H9 (cell line): ENCODE measurements at regions not wholly inside any gene's neighbourhood (a gene's known extent, or its start where the extent isn't known, plus 50 kb on each side); places are given as distances from the start of the nearest gene placed in this dataset.

Source experiments
- DNase-seq: peaks from one replicate; pipeline ENCODE4 v3.0.0-alpha.2; 2017
- H2AFZ ChIP-seq: one replicate; pipeline ENCODE4 v1.6.1; 2013; ENCODE audit warnings: mild to moderate bottlenecking, low read length, control low read depth, moderate library complexity
- H2AK5ac ChIP-seq: 2 replicates; pipeline ENCODE4 v1.6.1; 2013; ENCODE audit warnings: low read length, control low read depth, mixed read lengths; ENCODE audit not compliant: insufficient read length
- H2BK120ac ChIP-seq: one replicate; pipeline ENCODE4 v1.6.1; 2013; ENCODE audit warnings: low read depth, mild to moderate bottlenecking, low read length, control low read depth, inconsistent platforms; ENCODE audit not compliant: poor library complexity, severe bottlenecking
- H2BK12ac ChIP-seq: 2 replicates; pipeline ENCODE4 v1.6.1; 2013; ENCODE audit warnings: low read length, control low read depth, mixed read lengths, low read depth; ENCODE audit not compliant: insufficient read length
- H2BK15ac ChIP-seq: 2 replicates; pipeline ENCODE4 v1.6.1; 2013; ENCODE audit warnings: low read depth, low read length, control low read depth
- H2BK20ac ChIP-seq: one replicate; pipeline ENCODE4 v1.6.1; 2013; ENCODE audit warnings: low read depth, mild to moderate bottlenecking, low read length, control low read depth, inconsistent platforms; ENCODE audit not compliant: poor library complexity, severe bottlenecking
- H2BK5ac ChIP-seq: 2 replicates; pipeline ENCODE4 v1.6.1; 2013; ENCODE audit warnings: low read length, control low read depth, mixed read lengths; ENCODE audit not compliant: insufficient read length
- H3K14ac ChIP-seq: 2 replicates; pipeline ENCODE4 v1.6.1; 2013; ENCODE audit warnings: low read length, control low read depth; ENCODE audit not compliant: insufficient read depth
- H3K18ac ChIP-seq: 2 replicates; pipeline ENCODE4 v1.6.1; 2013; ENCODE audit warnings: low read depth, mild to moderate bottlenecking, mixed read lengths, low read length, control low read depth; ENCODE audit not compliant: insufficient read length
- H3K23ac ChIP-seq: 2 replicates; pipeline ENCODE4 v1.6.1; 2013; ENCODE audit warnings: low read length, control low read depth, mixed read lengths, low read depth; ENCODE audit not compliant: insufficient read length
- H3K23me2 ChIP-seq: 2 replicates; pipeline ENCODE4 v1.6.1; 2013; ENCODE audit warnings: low read depth, mild to moderate bottlenecking, mixed read lengths, low read length, control low read depth; ENCODE audit not compliant: insufficient read length, poor library complexity, severe bottlenecking
- H3K27ac ChIP-seq: 2 replicates; pipeline ENCODE4 v1.5.1; 2013; ENCODE audit warnings: low read length, control low read depth, mixed read lengths, low read depth; ENCODE audit not compliant: insufficient read length
- H3K27me3 ChIP-seq: 2 replicates; pipeline ENCODE4 v1.6.1; 2013; ENCODE audit warnings: low read length, control low read depth, inconsistent platforms; ENCODE audit not compliant: insufficient read depth
- H3K4ac ChIP-seq: 2 replicates; pipeline ENCODE4 v1.6.1; 2013; ENCODE audit warnings: low read depth, mild to moderate bottlenecking, control low read depth, inconsistent platforms, low read length, moderate library complexity
- H3K4me1 ChIP-seq: 2 replicates; pipeline ENCODE4 v1.6.1; 2013; ENCODE audit warnings: low read length, control low read depth, inconsistent platforms; ENCODE audit not compliant: insufficient read depth
- H3K4me2 ChIP-seq: 2 replicates; pipeline ENCODE4 v1.6.1; 2013; ENCODE audit warnings: low read length, control low read depth, mixed read lengths; ENCODE audit not compliant: insufficient read length, insufficient read depth
- H3K56ac ChIP-seq: 2 replicates; pipeline ENCODE4 v1.6.1; 2013; ENCODE audit warnings: low read depth, mild to moderate bottlenecking, mixed read lengths, low read length, control low read depth; ENCODE audit not compliant: insufficient read length
- H3K79me1 ChIP-seq: 2 replicates; pipeline ENCODE4 v1.6.1; 2013; ENCODE audit warnings: low read depth, mild to moderate bottlenecking, moderate library complexity, low read length, control low read depth, inconsistent platforms; ENCODE audit not compliant: insufficient read depth, poor library complexity, severe bottlenecking
- H3K79me2 ChIP-seq: 2 replicates; pipeline ENCODE4 v1.6.1; 2013; ENCODE audit warnings: low read length, control low read depth, inconsistent platforms; ENCODE audit not compliant: insufficient read depth
- H3K9ac ChIP-seq: 2 replicates; pipeline ENCODE4 v1.6.1; 2013; ENCODE audit warnings: low read length, control low read depth, mixed read lengths; ENCODE audit not compliant: insufficient read length; ENCODE audit errors: extremely low read depth
- H3K9me3 ChIP-seq: one replicate; pipeline ENCODE4 v1.6.1; 2013; ENCODE audit warnings: low read depth, low read length, inconsistent platforms; ENCODE audit not compliant: control insufficient read depth
- H3T11ph ChIP-seq: one replicate; pipeline ENCODE4 v1.6.1; 2013; ENCODE audit warnings: mild to moderate bottlenecking, low read length, control low read depth, inconsistent platforms
- H4K20me1 ChIP-seq: one replicate; pipeline ENCODE4 v1.6.1; 2013; ENCODE audit not compliant: control insufficient read depth, insufficient read length, insufficient read depth
- H4K5ac ChIP-seq: 2 replicates; pipeline ENCODE4 v1.6.1; 2013; ENCODE audit warnings: low read depth, mild to moderate bottlenecking, mixed read lengths, low read length, control low read depth; ENCODE audit not compliant: insufficient read length
- H4K8ac ChIP-seq: replicated peaks from 2 replicates; pipeline ENCODE4 v1.6.1; 2013; ENCODE audit warnings: low read length, control low read depth, mixed read lengths, low read depth; ENCODE audit not compliant: insufficient read length
- H4K91ac ChIP-seq: 2 replicates; pipeline ENCODE4 v1.6.1; 2013; ENCODE audit warnings: low read depth, mild to moderate bottlenecking, moderate library complexity, mixed read lengths, low read length, control low read depth; ENCODE audit not compliant: insufficient read length
- H3K27ac Mint-ChIP-seq, 3 experiments: 2 replicates in 2 of 3; 3 replicates in 1 of 3; pipeline ENCODE4 v1.8.0; 2020 to 2021; ENCODE audit warnings: mixed read lengths in 3 of 3, mild to moderate bottlenecking in 1 of 3, moderate library complexity in 1 of 3
- H3K27me3 Mint-ChIP-seq: 2 replicates; pipeline ENCODE4 v1.8.0; 2021; ENCODE audit warnings: low read depth, mild to moderate bottlenecking, moderate library complexity, mixed read lengths
- H3K36me3 Mint-ChIP-seq, 3 experiments: 2 replicates in 2 of 3; 3 replicates in 1 of 3; pipeline ENCODE4 v1.8.0; 2020 to 2021; ENCODE audit warnings: low read depth in 3 of 3, mixed read lengths in 3 of 3; ENCODE audit not compliant: insufficient read depth in 1 of 3
- H3K4me1 Mint-ChIP-seq, 2 experiments: 2 replicates each; pipeline ENCODE4 v1.8.0; 2020; ENCODE audit warnings: mixed read lengths in 2 of 2
- H3K4me3 Mint-ChIP-seq, 2 experiments: 2 replicates in 1 of 2; 3 replicates in 1 of 2; pipeline ENCODE4 v1.8.0; 2020 to 2021; ENCODE audit warnings: mild to moderate bottlenecking in 2 of 2, mixed read lengths in 2 of 2, moderate library complexity in 1 of 2
- H3K9me3 Mint-ChIP-seq, 2 experiments: 2 replicates in 1 of 2; 3 replicates in 1 of 2; pipeline ENCODE4 v1.8.0; 2020; ENCODE audit warnings: mild to moderate bottlenecking in 2 of 2, mixed read lengths in 2 of 2, moderate library complexity in 1 of 2
- CTCF ChIP-seq: fragments of 200-600 bp; sonication (generic); conservative IDR thresholded peaks from 3 replicates; pipeline ENCODE4 v1.8.0; 2021; ENCODE audit warnings: antibody characterized with exemption, mild to moderate bottlenecking
- WGBS: extraction: QIAGEN DNeasy Blood & Tissue Kit; methylation state at CpG from one replicate; pipeline ENCODE4 v1.1.7; 2013; ENCODE audit warnings: missing lambda C conversion rate, low lambda C conversion rate, mixed read lengths; ENCODE audit not compliant: insufficient read length; ENCODE audit errors: extremely low coverage; 5-methylcytosine and 5-hydroxymethylcytosine counted together

DNA sequence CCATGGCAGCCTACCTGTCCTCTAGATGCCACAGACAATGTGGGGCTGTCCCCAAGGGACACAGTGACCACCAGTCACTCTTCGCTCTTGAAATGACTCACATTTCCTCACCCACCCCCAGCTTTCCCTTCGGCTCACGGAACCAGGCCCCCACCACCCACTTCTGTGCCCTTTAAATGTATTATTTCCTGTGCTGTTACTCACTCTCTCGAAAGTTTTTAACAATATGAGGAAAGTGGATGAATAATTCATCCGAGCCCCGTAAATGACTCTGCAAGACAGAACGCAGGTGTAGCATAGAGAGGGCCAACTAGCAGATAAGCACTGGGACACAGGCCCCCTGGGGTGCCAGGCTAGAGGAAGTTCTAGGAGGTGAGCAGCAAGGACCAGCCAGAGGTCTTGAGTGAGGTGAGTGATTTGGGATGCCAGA lies 179.5 kb upstream of the TBL1X start:
- no peak overlapping the region for H3K4ac ChIP-seq
- no peak overlapping the region for H3K9ac ChIP-seq
- WGBS, result no CpG with 5 or more reads among the region's 7 CpGs

More for the DNA sequence above, 179.5 kb upstream of the TBL1X start:
- no peak overlapping the region for H2AK5ac ChIP-seq
- Mint-ChIP-seq H3K4me3 (no peak overlapping the region), H3K4me1 (peaks cover 5 to 8% of the 10 kb centered on the region in 2 experiments; a peak in 3 of 4 replicates), H3K27me3 (peaks cover 4% of the 10 kb centered on the region), H3K36me3 (no peaks in the 10 kb centered on the region), H3K27ac (no peak overlapping the region), H3K9me3 (peaks cover 0 to 43% of the 10 kb centered on the region in 2 experiments; a peak in 3 of 5 replicates)
- H3K27ac ChIP-seq, result no peak overlapping the region
- no peaks in the 10 kb centered on the region for H3K79me2 ChIP-seq
- H4K5ac ChIP-seq, result no peak overlapping the region
- H3K18ac ChIP-seq, result no peak overlapping the region
- no peak overlapping the region for H3K14ac ChIP-seq
- no peak overlapping the region for H4K8ac ChIP-seq
- DNase-seq, result no peak
- no peak overlapping the region for H2BK20ac ChIP-seq
- no peak overlapping the region for H3K23ac ChIP-seq
- H3K79me1 ChIP-seq, result no peaks in the 10 kb centered on the region
- no peaks in the 10 kb centered on the region for H3K23me2 ChIP-seq
- no peak overlapping the region for H4K91ac ChIP-seq
- no peaks in the 10 kb centered on the region; the same call in 1 of the 2 replicates for H3K4me1 ChIP-seq
- no peaks in the 10 kb centered on the region for H3K9me3 ChIP-seq
- H4K20me1 ChIP-seq, result no peaks in the 10 kb centered on the region
- H2BK5ac ChIP-seq, result no peak overlapping the region
- H3K4me2 ChIP-seq, result no peak overlapping the region
- no peak overlapping the region for H3T11ph ChIP-seq
- H2BK120ac ChIP-seq, result no peak overlapping the region
- no peak overlapping the region for H2BK12ac ChIP-seq
- H3K27me3 ChIP-seq, result no peaks in the 10 kb centered on the region
- H2AFZ ChIP-seq, result no peak overlapping the region
- no peak overlapping the region for H3K56ac ChIP-seq
- H2BK15ac ChIP-seq, result no peak overlapping the region
- no peak for TF ChIP-seq CTCF
